ENCODE measurements at regions not wholly inside any gene's neighbourhood (a gene's known extent, or its start where the extent isn't known, plus 50 kb on each side); places are given as distances from the start of the nearest gene placed in this dataset.

- no peak overlapping the region for H3K4me3 ChIP-seq (ENCODE audit: low read length in 2 of 2)
- H3K27me3 ChIP-seq (ENCODE audit: control insufficient read depth in 1 of 2, insufficient read depth in 2 of 2, low read length in 2 of 2): no peaks in the 10 kb centered on the region
- no peaks in the 10 kb centered on the region for H3K4me1 ChIP-seq (ENCODE audit: control insufficient read depth, insufficient read depth, low read length)
- no peak overlapping the region for H3K9ac ChIP-seq (ENCODE audit: low read length in 2 of 2)
- H3K36me3 ChIP-seq (ENCODE audit: control insufficient read depth in 2 of 2, insufficient read depth in 2 of 2, low read length in 2 of 2): no peaks in the 10 kb centered on the region
- no peaks in the 10 kb centered on the region for H3K9me3 ChIP-seq (ENCODE audit: control insufficient read depth in 2 of 2, low read length in 2 of 2)
- H3K27ac ChIP-seq (ENCODE audit: low read length): no peak overlapping the region
These were observed 81.0 kb downstream of the QPCT start for GRCh38 chr2:37425408-37425807.

GRCh38 chr2:37427241-37427640 is 82.8 kb downstream of the QPCT start:
- no peak overlapping the region for H3K4me3 ChIP-seq (ENCODE audit: low read length in 2 of 2)
- no peaks in the 10 kb centered on the region for H3K9me3 ChIP-seq (ENCODE audit: control insufficient read depth in 2 of 2, low read length in 2 of 2)
- no peak overlapping the region for H3K9ac ChIP-seq (ENCODE audit: low read length in 2 of 2)
- no peak overlapping the region for H3K27ac ChIP-seq (ENCODE audit: low read length)
- no peaks in the 10 kb centered on the region for H3K4me1 ChIP-seq (ENCODE audit: control insufficient read depth, insufficient read depth, low read length)
- no peaks in the 10 kb centered on the region for H3K36me3 ChIP-seq (ENCODE audit: control insufficient read depth in 2 of 2, insufficient read depth in 2 of 2, low read length in 2 of 2)
- no peaks in the 10 kb centered on the region for H3K27me3 ChIP-seq (ENCODE audit: control insufficient read depth in 1 of 2, insufficient read depth in 2 of 2, low read length in 2 of 2)

- Histone ChIP-seq H3K27me3 (ENCODE audit: control insufficient read depth in 1 of 2, insufficient read depth in 2 of 2, low read length in 2 of 2) (no peaks in the 10 kb centered on the region), H3K9me3 (ENCODE audit: control insufficient read depth in 2 of 2, low read length in 2 of 2) (no peaks in the 10 kb centered on the region), H3K27ac (ENCODE audit: low read length) (no peak overlapping the region), H3K4me3 (ENCODE audit: low read length in 2 of 2) (no peak overlapping the region), H3K4me1 (ENCODE audit: control insufficient read depth, insufficient read depth, low read length) (no peaks in the 10 kb centered on the region), H3K36me3 (ENCODE audit: control insufficient read depth in 2 of 2, insufficient read depth in 2 of 2, low read length in 2 of 2) (no peaks in the 10 kb centered on the region), H3K9ac (ENCODE audit: low read length in 2 of 2) (no peak overlapping the region)
These were observed 91.9 kb downstream of the QPCT start for GRCh38 chr2:37436323-37436722.

GRCh38 chr2:37439131-37439642 is 94.8 kb downstream of the QPCT start:
- H3K27me3 ChIP-seq (ENCODE audit: control insufficient read depth in 1 of 2, insufficient read depth in 2 of 2, low read length in 2 of 2): no peaks in the 10 kb centered on the region
- no peak overlapping the region for H3K27ac ChIP-seq (ENCODE audit: low read length)
- no peaks in the 10 kb centered on the region for H3K36me3 ChIP-seq (ENCODE audit: control insufficient read depth in 2 of 2, insufficient read depth in 2 of 2, low read length in 2 of 2)
- H3K9ac ChIP-seq (ENCODE audit: low read length in 2 of 2): no peak overlapping the region
- no peaks in the 10 kb centered on the region for H3K9me3 ChIP-seq (ENCODE audit: control insufficient read depth in 2 of 2, low read length in 2 of 2)
- H3K4me1 ChIP-seq (ENCODE audit: control insufficient read depth, insufficient read depth, low read length): no peaks in the 10 kb centered on the region
- no peak overlapping the region for H3K4me3 ChIP-seq (ENCODE audit: low read length in 2 of 2)

GRCh38 chr2:37441055-37441454 is 96.6 kb downstream of the QPCT start:
- H3K27me3 ChIP-seq (ENCODE audit: control insufficient read depth in 1 of 2, insufficient read depth in 2 of 2, low read length in 2 of 2): no peaks in the 10 kb centered on the region
- H3K4me3 ChIP-seq (ENCODE audit: low read length in 2 of 2): no peak overlapping the region
- no peaks in the 10 kb centered on the region for H3K9me3 ChIP-seq (ENCODE audit: control insufficient read depth in 2 of 2, low read length in 2 of 2)
- H3K27ac ChIP-seq (ENCODE audit: low read length): no peak overlapping the region
- H3K4me1 ChIP-seq (ENCODE audit: control insufficient read depth, insufficient read depth, low read length): no peaks in the 10 kb centered on the region
- no peak overlapping the region for H3K9ac ChIP-seq (ENCODE audit: low read length in 2 of 2)
- no peaks in the 10 kb centered on the region for H3K36me3 ChIP-seq (ENCODE audit: control insufficient read depth in 2 of 2, insufficient read depth in 2 of 2, low read length in 2 of 2)

GRCh38 chr2:37443082-37443481 is 98.7 kb downstream of the QPCT start:
- H3K9ac ChIP-seq (ENCODE audit: low read length in 2 of 2): no peak overlapping the region
- no peaks in the 10 kb centered on the region for H3K9me3 ChIP-seq (ENCODE audit: control insufficient read depth in 2 of 2, low read length in 2 of 2)
- no peaks in the 10 kb centered on the region for H3K27me3 ChIP-seq (ENCODE audit: control insufficient read depth in 1 of 2, insufficient read depth in 2 of 2, low read length in 2 of 2)
- H3K36me3 ChIP-seq (ENCODE audit: control insufficient read depth in 2 of 2, insufficient read depth in 2 of 2, low read length in 2 of 2): no peaks in the 10 kb centered on the region
- no peak overlapping the region for H3K27ac ChIP-seq (ENCODE audit: low read length)
- no peaks in the 10 kb centered on the region for H3K4me1 ChIP-seq (ENCODE audit: control insufficient read depth, insufficient read depth, low read length)
- no peak overlapping the region for H3K4me3 ChIP-seq (ENCODE audit: low read length in 2 of 2)

GRCh38 chr2:37447446-37447845 is 103.0 kb downstream of the QPCT start:
- no peaks in the 10 kb centered on the region for H3K9me3 ChIP-seq (ENCODE audit: control insufficient read depth in 2 of 2, low read length in 2 of 2)
- no peak overlapping the region for H3K4me3 ChIP-seq (ENCODE audit: low read length in 2 of 2)
- no peaks in the 10 kb centered on the region for H3K36me3 ChIP-seq (ENCODE audit: control insufficient read depth in 2 of 2, insufficient read depth in 2 of 2, low read length in 2 of 2)

GRCh38 chr2:37448342-37449120 is 104.1 kb downstream of the QPCT start:
- H3K27ac ChIP-seq (ENCODE audit: low read length): no peak overlapping the region
- H3K9ac ChIP-seq (ENCODE audit: low read length in 2 of 2): no peak overlapping the region
- no peaks in the 10 kb centered on the region for H3K9me3 ChIP-seq (ENCODE audit: control insufficient read depth in 2 of 2, low read length in 2 of 2)
- no peaks in the 10 kb centered on the region for H3K4me1 ChIP-seq (ENCODE audit: control insufficient read depth, insufficient read depth, low read length)
- no peaks in the 10 kb centered on the region for H3K27me3 ChIP-seq (ENCODE audit: control insufficient read depth in 1 of 2, insufficient read depth in 2 of 2, low read length in 2 of 2)
- H3K36me3 ChIP-seq (ENCODE audit: control insufficient read depth in 2 of 2, insufficient read depth in 2 of 2, low read length in 2 of 2): no peaks in the 10 kb centered on the region
- H3K4me3 ChIP-seq (ENCODE audit: low read length in 2 of 2): no peak overlapping the region

More at GRCh38 chr2:37447446-37447845, 103.0 kb downstream of the QPCT start:
- Histone ChIP-seq H3K27ac (ENCODE audit: low read length) (no peak overlapping the region), H3K4me1 (ENCODE audit: control insufficient read depth, insufficient read depth, low read length) (no peaks in the 10 kb centered on the region), H3K9ac (ENCODE audit: low read length in 2 of 2) (no peak overlapping the region), H3K27me3 (ENCODE audit: control insufficient read depth in 1 of 2, insufficient read depth in 2 of 2, low read length in 2 of 2) (no peaks in the 10 kb centered on the region)

GRCh38 chr2:37449761-37450296 is 105.4 kb downstream of the QPCT start:
- no peak overlapping the region for H3K9ac ChIP-seq (ENCODE audit: low read length in 2 of 2)
- no peaks in the 10 kb centered on the region for H3K36me3 ChIP-seq (ENCODE audit: control insufficient read depth in 2 of 2, insufficient read depth in 2 of 2, low read length in 2 of 2)
- no peaks in the 10 kb centered on the region for H3K27me3 ChIP-seq (ENCODE audit: control insufficient read depth in 1 of 2, insufficient read depth in 2 of 2, low read length in 2 of 2)
- no peak overlapping the region for H3K27ac ChIP-seq (ENCODE audit: low read length)
- H3K4me1 ChIP-seq (ENCODE audit: control insufficient read depth, insufficient read depth, low read length): no peaks in the 10 kb centered on the region
- no peaks in the 10 kb centered on the region for H3K9me3 ChIP-seq (ENCODE audit: control insufficient read depth in 2 of 2, low read length in 2 of 2)
- no peak overlapping the region for H3K4me3 ChIP-seq (ENCODE audit: low read length in 2 of 2)

- H3K27ac ChIP-seq (ENCODE audit: low read length): no peak overlapping the region
- H3K4me1 ChIP-seq (ENCODE audit: control insufficient read depth, insufficient read depth, low read length): peaks cover 4% of the 10 kb centered on the region
- no peaks in the 10 kb centered on the region for H3K9me3 ChIP-seq (ENCODE audit: control insufficient read depth in 2 of 2, low read length in 2 of 2)
- no peak overlapping the region for H3K4me3 ChIP-seq (ENCODE audit: low read length in 2 of 2)
- H3K27me3 ChIP-seq (ENCODE audit: control insufficient read depth in 1 of 2, insufficient read depth in 2 of 2, low read length in 2 of 2): no peaks in the 10 kb centered on the region
- H3K36me3 ChIP-seq (ENCODE audit: control insufficient read depth in 2 of 2, insufficient read depth in 2 of 2, low read length in 2 of 2): no peaks in the 10 kb centered on the region
- no peak overlapping the region for H3K9ac ChIP-seq (ENCODE audit: low read length in 2 of 2)
These were observed 108.6 kb downstream of the QPCT start for GRCh38 chr2:37453027-37453426.
